GM12878 (cell line): ENCODE measurements at regions not wholly inside any gene's neighbourhood (a gene's known extent, or its start where the extent isn't known, plus 50 kb on each side); places are given as distances from the start of the nearest gene placed in this dataset.

Source experiments
- ATAC-seq: fragments of 200-7000 bp; cut with Tn5 transposase; 3 replicates; pipeline ENCODE4 v1.9.1; 2020; ENCODE audit warnings: mild to moderate bottlenecking, moderate library complexity
- BruUV-seq: library from RNA; stranded (reverse); fragments of 400-500 nt; replicated peaks from 2 replicates; lab custom pipeline; 2021; lab: Mats Ljungman, UMichigan
- CTCF ChIA-PET: fragments of 300-600 bp; sonication (Branson Sonifier 250); formaldehyde crosslinking; extraction: SDS; loops from one replicate; lab custom pipeline; 2021; ENCODE audit warnings: inconsistent platforms; lab: Yijun Ruan, JAX
- POLR2A ChIA-PET: fragments of 350-600 bp; formaldehyde crosslinking; extraction: SDS; loops from one replicate; lab custom pipeline; 2021; ENCODE audit warnings: inconsistent platforms; lab: Charles Lee
- RAD21 ChIA-PET: fragments of 300-600 bp; sonication (Branson Sonifier 250); formaldehyde crosslinking; loops from one replicate; lab custom pipeline; 2023; ENCODE audit warnings: antibody characterized with exemption; ENCODE audit not compliant: unreplicated experiment; lab: Charles Lee
- SMC1A ChIA-PET: fragments of 300-600 bp; sonication (Branson Sonifier 250); formaldehyde crosslinking; loops from one replicate; lab custom pipeline; 2023; ENCODE audit not compliant: unreplicated experiment, uncharacterized antibody; lab: Charles Lee
- DNase-seq: peaks from one replicate; pipeline ENCODE4 v3.0.0-alpha.2; 2011; ENCODE audit warnings: low read depth, low spot score
- FAIRE-seq: peaks from 3 replicates; lab custom pipeline; 2011; peaks lifted over from hg19 to GRCh38; lab: Jason Lieb, UNC
- H2AFZ ChIP-seq: 2 replicates; pipeline ENCODE4 v1.6.0; 2011; ENCODE audit warnings: low read depth, low read length, control low read depth; ENCODE audit not compliant: control insufficient read depth
- H3K27ac ChIP-seq: 2 replicates; pipeline ENCODE4 v1.5.1; 2011; ENCODE audit warnings: control low read depth; ENCODE audit not compliant: control insufficient read depth, insufficient read depth
- H3K27me3 ChIP-seq, 2 experiments: replicated peaks in 1 of 2; 2 replicates each; pipeline versions ENCODE4 v1.6.0 to v1.6.1; 2011; ENCODE audit warnings: low read length in 1 of 2; ENCODE audit not compliant: control insufficient read depth in 2 of 2, insufficient read depth in 2 of 2
- H3K36me3 ChIP-seq, 2 experiments: 2 replicates each; pipeline ENCODE4 v1.5.1; 2011; ENCODE audit warnings: low read length in 1 of 2; ENCODE audit not compliant: control insufficient read depth in 2 of 2, insufficient read depth in 2 of 2
- H3K4me1 ChIP-seq: 2 replicates; pipeline ENCODE4 v1.6.1; 2011; ENCODE audit warnings: mild to moderate bottlenecking, low read length, moderate library complexity, mixed read lengths; ENCODE audit not compliant: control insufficient read depth, insufficient read depth
- H3K4me2 ChIP-seq: 2 replicates; pipeline ENCODE4 v1.6.0; 2011; ENCODE audit warnings: control low read depth; ENCODE audit not compliant: control insufficient read depth, insufficient read depth
- H3K4me3 ChIP-seq: fragments of 200-600 bp; sonication (generic); 2 replicates; pipeline ENCODE4 v1.5.1; 2016
- H3K79me2 ChIP-seq: 2 replicates; pipeline ENCODE4 v1.6.0; 2011; ENCODE audit warnings: low read length; ENCODE audit not compliant: control insufficient read depth, insufficient read depth
- H3K9ac ChIP-seq: 2 replicates; pipeline ENCODE4 v1.8.0; 2011; ENCODE audit warnings: low read length, control low read depth, mixed read lengths; ENCODE audit not compliant: control insufficient read depth, insufficient read depth
- H3K9me3 ChIP-seq: replicated peaks from 3 replicates; pipeline ENCODE4 v1.5.1; 2011; ENCODE audit warnings: mild to moderate bottlenecking, low read length; ENCODE audit not compliant: control insufficient read depth, insufficient read depth
- H4K20me1 ChIP-seq: 2 replicates; pipeline ENCODE4 v1.6.0; 2011; ENCODE audit not compliant: control insufficient read depth, insufficient read depth
- BHLHE40 ChIP-seq, 2 experiments: fragments of 450-650 bp in 1 of 2; IDR thresholded peaks; 2 replicates each; pipeline ENCODE4 v1.6.1; 2011 to 2017; ENCODE audit warnings: low read depth in 2 of 2, borderline replicate concordance in 1 of 2, improper control_type of control experiment in 1 of 2, low read length in 1 of 2, mild to moderate bottlenecking in 1 of 2
- ZNF24 ChIP-seq: fragments of 450-650 bp; IDR thresholded peaks from 2 replicates; pipeline ENCODE4 v1.6.1; 2017; ENCODE audit warnings: antibody characterized with exemption, mild to moderate bottlenecking
- ZNF384 ChIP-seq: IDR thresholded peaks from 2 replicates; pipeline ENCODE4 v1.6.1; 2012; ENCODE audit warnings: low read depth, mild to moderate bottlenecking, low read length, improper control_type of control experiment, borderline replicate concordance
- WGBS: methylation state at CpG from one replicate; pipeline ENCODE4 v1.1.6; 2016; ENCODE audit warnings: low lambda C conversion rate; ENCODE audit not compliant: insufficient replicate concordance, insufficient coverage; ENCODE audit errors: missing lambda C conversion rate; 5-methylcytosine and 5-hydroxymethylcytosine counted together
- in situ Hi-C: fragments of 300-500 bp; cut with MboI; formaldehyde crosslinking; loops from 9 replicates; pipeline ENCODE4 v1.14.3; 2018; ENCODE audit warnings: mixed read lengths
- intact Hi-C: fragments of 100-400 bp; cut with micrococcal nuclease; formaldehyde crosslinking; loops from one replicate; pipeline ENCODE4 v1.14.2; 2022; ENCODE audit not compliant: unreplicated experiment
- TF ChIP-seq, protein P1 (sequence below): fragments of 150-350 bp; IDR thresholded peaks from 2 replicates; pipeline ENCODE4 v1.6.1; 2016; ENCODE audit warnings: low read depth, low read length
- TF ChIP-seq, protein P2 (sequence below): fragments of 450-650 bp; formaldehyde crosslinking; IDR thresholded peaks from 2 replicates; pipeline ENCODE4 v1.4.0; 2022; ENCODE audit warnings: mild to moderate bottlenecking, moderate library complexity

DNA sequence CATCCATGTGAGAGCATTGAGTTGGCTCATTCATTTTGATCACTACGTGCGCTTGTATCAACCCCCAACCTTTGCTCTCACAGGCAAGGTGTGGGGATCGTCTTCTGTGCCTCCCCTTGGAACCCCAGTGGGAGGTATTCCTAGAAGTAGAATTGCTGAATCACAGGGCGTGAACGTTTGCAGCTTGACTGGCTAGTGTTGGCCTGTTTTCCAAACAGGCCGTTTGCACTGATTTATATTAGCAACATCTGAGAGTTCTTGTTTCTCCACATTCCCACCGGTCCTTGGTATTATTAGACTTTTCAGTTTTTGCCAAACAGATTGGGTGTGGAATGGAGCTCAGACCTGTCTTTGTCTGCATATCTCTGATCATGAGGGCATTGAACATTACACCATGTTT is 288.6 kb upstream of the PWP1 start (continued):
- TF ChIP-seq, protein P1, sequence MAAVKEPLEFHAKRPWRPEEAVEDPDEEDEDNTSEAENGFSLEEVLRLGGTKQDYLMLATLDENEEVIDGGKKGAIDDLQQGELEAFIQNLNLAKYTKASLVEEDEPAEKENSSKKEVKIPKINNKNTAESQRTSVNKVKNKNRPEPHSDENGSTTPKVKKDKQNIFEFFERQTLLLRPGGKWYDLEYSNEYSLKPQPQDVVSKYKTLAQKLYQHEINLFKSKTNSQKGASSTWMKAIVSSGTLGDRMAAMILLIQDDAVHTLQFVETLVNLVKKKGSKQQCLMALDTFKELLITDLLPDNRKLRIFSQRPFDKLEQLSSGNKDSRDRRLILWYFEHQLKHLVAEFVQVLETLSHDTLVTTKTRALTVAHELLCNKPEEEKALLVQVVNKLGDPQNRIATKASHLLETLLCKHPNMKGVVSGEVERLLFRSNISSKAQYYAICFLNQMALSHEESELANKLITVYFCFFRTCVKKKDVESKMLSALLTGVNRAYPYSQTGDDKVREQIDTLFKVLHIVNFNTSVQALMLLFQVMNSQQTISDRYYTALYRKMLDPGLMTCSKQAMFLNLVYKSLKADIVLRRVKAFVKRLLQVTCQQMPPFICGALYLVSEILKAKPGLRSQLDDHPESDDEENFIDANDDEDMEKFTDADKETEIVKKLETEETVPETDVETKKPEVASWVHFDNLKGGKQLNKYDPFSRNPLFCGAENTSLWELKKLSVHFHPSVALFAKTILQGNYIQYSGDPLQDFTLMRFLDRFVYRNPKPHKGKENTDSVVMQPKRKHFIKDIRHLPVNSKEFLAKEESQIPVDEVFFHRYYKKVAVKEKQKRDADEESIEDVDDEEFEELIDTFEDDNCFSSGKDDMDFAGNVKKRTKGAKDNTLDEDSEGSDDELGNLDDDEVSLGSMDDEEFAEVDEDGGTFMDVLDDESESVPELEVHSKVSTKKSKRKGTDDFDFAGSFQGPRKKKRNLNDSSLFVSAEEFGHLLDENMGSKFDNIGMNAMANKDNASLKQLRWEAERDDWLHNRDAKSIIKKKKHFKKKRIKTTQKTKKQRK: no peak

DNA sequence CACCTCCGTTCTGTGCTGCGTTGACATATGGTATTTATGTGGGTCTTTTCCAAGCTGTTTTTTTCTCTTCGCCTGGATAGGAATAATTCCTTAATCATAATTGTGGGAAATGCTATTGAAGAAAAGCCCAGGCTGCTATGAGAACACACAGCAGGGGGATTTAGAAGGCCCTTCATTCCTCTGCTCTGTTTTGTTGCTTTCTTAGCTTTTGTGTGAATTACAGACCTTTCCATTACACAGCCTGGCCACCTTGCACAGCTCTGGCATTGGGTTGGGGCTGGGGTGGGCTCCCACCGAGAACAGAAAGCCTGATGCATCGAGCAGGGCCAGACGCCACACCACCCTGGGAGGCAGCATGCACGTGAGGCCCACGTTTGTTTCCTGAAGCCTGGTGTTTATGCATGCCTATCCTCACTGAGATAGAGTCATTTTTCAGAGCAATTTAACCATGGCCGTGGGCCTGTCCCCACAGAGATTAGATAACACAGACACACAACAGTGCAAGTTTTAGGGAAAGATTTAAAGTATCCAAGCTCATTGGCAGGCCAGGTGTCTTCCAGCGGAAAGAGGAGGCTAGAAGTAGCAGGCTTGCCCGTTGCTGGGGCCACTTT is 287.6 kb upstream of the PWP1 start:
- FAIRE-seq (no peak), ATAC-seq (no peak), DNase-seq (no peak)
- Histone ChIP-seq H3K36me3 (no peaks in the 10 kb centered on the region), H3K9ac (no peak overlapping the region), H4K20me1 (no peaks in the 10 kb centered on the region), H3K4me1 (no peaks in the 10 kb centered on the region; the same call in 1 of the 2 replicates), H3K4me2 (no peak overlapping the region), H3K27me3 (no peaks in the 10 kb centered on the region), H3K27ac (no peak overlapping the region), H2AFZ (no peak overlapping the region), H3K9me3 (no peaks in the 10 kb centered on the region), H3K79me2 (no peaks in the 10 kb centered on the region), H3K4me3 (no peak overlapping the region)
- TF ChIP-seq, protein P2, sequence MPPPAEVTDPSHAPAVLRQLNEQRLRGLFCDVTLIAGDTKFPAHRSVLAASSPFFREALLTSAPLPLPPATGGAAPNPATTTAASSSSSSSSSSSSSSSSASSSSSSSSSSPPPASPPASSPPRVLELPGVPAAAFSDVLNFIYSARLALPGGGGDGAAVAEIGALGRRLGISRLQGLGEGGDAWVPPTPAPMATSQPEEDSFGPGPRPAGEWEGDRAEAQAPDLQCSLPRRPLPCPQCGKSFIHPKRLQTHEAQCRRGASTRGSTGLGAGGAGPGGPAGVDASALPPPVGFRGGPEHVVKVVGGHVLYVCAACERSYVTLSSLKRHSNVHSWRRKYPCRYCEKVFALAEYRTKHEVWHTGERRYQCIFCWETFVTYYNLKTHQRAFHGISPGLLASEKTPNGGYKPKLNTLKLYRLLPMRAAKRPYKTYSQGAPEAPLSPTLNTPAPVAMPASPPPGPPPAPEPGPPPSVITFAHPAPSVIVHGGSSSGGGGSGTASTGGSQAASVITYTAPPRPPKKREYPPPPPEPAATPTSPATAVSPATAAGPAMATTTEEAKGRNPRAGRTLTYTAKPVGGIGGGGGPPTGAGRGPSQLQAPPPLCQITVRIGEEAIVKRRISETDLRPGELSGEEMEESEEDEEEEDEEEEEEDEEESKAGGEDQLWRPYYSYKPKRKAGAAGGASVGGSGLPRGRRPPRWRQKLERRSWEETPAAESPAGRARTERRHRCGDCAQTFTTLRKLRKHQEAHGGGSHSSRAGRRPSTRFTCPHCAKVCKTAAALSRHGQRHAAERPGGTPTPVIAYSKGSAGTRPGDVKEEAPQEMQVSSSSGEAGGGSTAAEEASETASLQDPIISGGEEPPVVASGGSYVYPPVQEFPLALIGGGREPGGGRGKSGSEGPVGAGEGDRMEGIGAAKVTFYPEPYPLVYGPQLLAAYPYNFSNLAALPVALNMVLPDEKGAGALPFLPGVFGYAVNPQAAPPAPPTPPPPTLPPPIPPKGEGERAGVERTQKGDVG (CRISPR knock-in tag): no peak
- TF ChIP-seq ZNF384 (no peak), ZNF24 (no peak), BHLHE40 (IDR thresholded peaks at IDR 0.05; ENCODE audit: borderline replicate concordance in 1 of 2, low read depth in 2 of 2, low read length in 1 of 2) (0 out of 4 replicates have a peak, but pooled peaks of 1 of the 2 experiments have one; percentile 25)
- intact Hi-C loops: no loop called here
- ChIA-PET RAD21 (interaction anchor here (2.2 kb wide), 1 partner anchor 266 kb away, joined by 4 read pairs; no protein-coding TSS in a partner anchor), POLR2A (no interaction called here), SMC1A (no interaction called here), CTCF (no interaction called here)
- in situ Hi-C loops: no loop called here
- no TSS peak for BruUV-seq
- WGBS: 20% methylated on average over 11 of the region's 11 CpGs
